CD4-positive, CD25-positive, alpha-beta regulatory T cell (primary cell): ENCODE measurements at regions not wholly inside any gene's neighbourhood (a gene's known extent, or its start where the extent isn't known, plus 50 kb on each side); places are given as distances from the start of the nearest gene placed in this dataset.

Experiments
- ATAC-seq, 2 donors: fragments of 150-1000 bp; cut with Tn5 transposase; one replicate each; pipeline ENCODE4 v1.10.0; 2021; ENCODE audit warnings: low read depth in 2 of 2, moderate number of reproducible peaks in 2 of 2, moderate library complexity in 1 of 2
- DNase-seq, 3 donors: peaks; one replicate each; pipeline versions ENCODE4 v3.0.0 to v3.0.0-alpha.2; 2012 to 2022; ENCODE audit warnings: mixed read lengths in 1 of 3
- H3K27ac ChIP-seq: one replicate; pipeline ENCODE4 v1.7.0; 2013; ENCODE audit warnings: mild to moderate bottlenecking, low read length; ENCODE audit not compliant: insufficient read depth, poor library complexity, severe bottlenecking
- H3K27me3 ChIP-seq: one replicate; pipeline ENCODE4 v1.7.0; 2013; ENCODE audit warnings: low read length; ENCODE audit not compliant: control insufficient read depth, insufficient read depth
- H3K36me3 ChIP-seq: one replicate; pipeline ENCODE4 v1.7.0; 2013; ENCODE audit warnings: mild to moderate bottlenecking, low read length, moderate library complexity; ENCODE audit not compliant: control insufficient read depth, insufficient read depth
- H3K4me1 ChIP-seq: 2 replicates; pipeline ENCODE4 v1.7.0; 2013; ENCODE audit warnings: mild to moderate bottlenecking, low read length; ENCODE audit not compliant: insufficient read depth, control insufficient read depth, poor library complexity, severe bottlenecking
- H3K4me3 ChIP-seq: one replicate; pipeline ENCODE4 v1.7.0; 2013; ENCODE audit warnings: low read depth, mild to moderate bottlenecking, low read length, moderate library complexity
- H3K9me3 ChIP-seq, 2 experiments: 1 replicate in 1 of 2; 2 replicates in 1 of 2; pipeline ENCODE4 v1.7.0; 2013; ENCODE audit warnings: low read length in 2 of 2, mild to moderate bottlenecking in 1 of 2, moderate library complexity in 1 of 2; ENCODE audit not compliant: control insufficient read depth in 2 of 2
- H3K27ac Mint-ChIP-seq, 3 donors: one replicate each; pipeline ENCODE4 v1.8.0; 2020 to 2022; ENCODE audit warnings: mild to moderate bottlenecking in 3 of 3, mixed read lengths in 3 of 3, moderate library complexity in 2 of 3
- H3K27me3 Mint-ChIP-seq: one replicate; pipeline ENCODE4 v1.8.0; 2022; ENCODE audit warnings: mild to moderate bottlenecking, mixed read lengths
- H3K36me3 Mint-ChIP-seq: one replicate; pipeline ENCODE4 v1.8.0; 2020; ENCODE audit warnings: mixed read lengths
- H3K4me1 Mint-ChIP-seq, 4 donors: one replicate each; pipeline ENCODE4 v1.8.0; 2020 to 2022; ENCODE audit warnings: mixed read lengths in 4 of 4, mild to moderate bottlenecking in 1 of 4
- H3K4me3 Mint-ChIP-seq, 4 donors: one replicate each; pipeline ENCODE4 v1.8.0; 2020 to 2022; ENCODE audit warnings: mild to moderate bottlenecking in 4 of 4, mixed read lengths in 4 of 4, moderate library complexity in 3 of 4
- H3K9me3 Mint-ChIP-seq, 7 donors: one replicate each; pipeline ENCODE4 v1.8.0; 2020 to 2022; ENCODE audit warnings: mixed read lengths in 7 of 7, mild to moderate bottlenecking in 3 of 7, moderate library complexity in 2 of 7

DNA sequence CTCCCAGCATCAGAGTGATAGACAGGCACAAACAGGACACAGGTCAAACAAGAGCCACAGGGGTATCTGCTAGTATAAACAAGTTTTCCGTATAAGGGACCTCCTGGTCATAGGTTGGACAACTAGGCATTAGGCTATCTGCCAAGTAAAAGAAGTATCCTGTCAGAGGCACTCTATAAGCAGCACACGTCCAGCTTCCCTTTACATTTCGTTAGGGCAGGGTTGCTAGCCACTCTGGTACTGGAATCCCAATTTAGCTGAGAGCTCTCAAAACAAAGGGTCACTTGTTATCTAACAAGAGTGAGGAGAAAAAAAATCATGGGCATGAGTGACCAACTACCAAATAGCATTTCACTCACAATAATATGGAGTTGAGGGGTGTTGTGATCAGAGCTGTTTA, 780.7 kb upstream of the DIAPH2 start:
- no peaks in the 10 kb centered on the region for H3K27me3 Mint-ChIP-seq

DNA sequence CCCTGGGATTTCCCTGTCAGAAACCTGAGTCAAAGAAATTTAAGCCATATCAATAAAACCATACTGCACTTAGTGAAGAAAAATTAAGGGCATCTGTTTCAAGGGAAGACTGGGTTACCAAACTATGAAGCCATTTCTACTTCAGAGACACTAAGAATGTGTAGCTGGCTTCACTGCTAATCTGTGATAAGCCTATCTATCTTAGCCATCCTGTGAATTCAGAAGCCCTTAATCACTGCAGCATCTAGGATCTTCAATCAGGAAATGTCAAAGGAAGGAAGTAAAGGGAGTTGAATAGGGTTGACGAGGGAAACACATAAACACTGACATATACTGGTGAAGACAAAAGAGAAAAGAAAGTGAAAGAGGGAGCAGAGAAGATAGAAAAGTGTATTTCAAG, 777.6 kb upstream of the DIAPH2 start:
- peaks cover 0 to 4% (median 0%) of the 10 kb centered on the region in 7 donors for H3K9me3 Mint-ChIP-seq
- H3K36me3 Mint-ChIP-seq: no peaks in the 10 kb centered on the region
- H3K4me3 ChIP-seq: no peak overlapping the region
- H3K27ac Mint-ChIP-seq: no peak overlapping the region
- H3K27me3 Mint-ChIP-seq: no peaks in the 10 kb centered on the region
- DNase-seq: no peak
- H3K27me3 ChIP-seq: no peaks in the 10 kb centered on the region
- H3K9me3 ChIP-seq: no peaks in the 10 kb centered on the region
- no peaks in the 10 kb centered on the region for H3K4me1 ChIP-seq
- H3K4me1 Mint-ChIP-seq: no peaks in the 10 kb centered on the region
- H3K27ac ChIP-seq: no peak overlapping the region
- no peaks in the 10 kb centered on the region for H3K36me3 ChIP-seq
- ATAC-seq: no peak
- no peak overlapping the region for H3K4me3 Mint-ChIP-seq

More for the DNA sequence above, 780.7 kb upstream of the DIAPH2 start:
- Histone ChIP-seq H3K9me3 (no peaks in the 10 kb centered on the region), H3K36me3 (no peaks in the 10 kb centered on the region), H3K27me3 (no peaks in the 10 kb centered on the region), H3K4me3 (no peak overlapping the region), H3K27ac (no peak overlapping the region), H3K4me1 (no peaks in the 10 kb centered on the region)
- Mint-ChIP-seq H3K9me3 (peaks cover 0 to 3% (median 0%) of the 10 kb centered on the region in 7 donors), H3K27ac (no peak overlapping the region), H3K4me1 (no peaks in the 10 kb centered on the region), H3K4me3 (no peak overlapping the region), H3K36me3 (no peaks in the 10 kb centered on the region)
- no peak for ATAC-seq
- DNase-seq: no peak

DNA sequence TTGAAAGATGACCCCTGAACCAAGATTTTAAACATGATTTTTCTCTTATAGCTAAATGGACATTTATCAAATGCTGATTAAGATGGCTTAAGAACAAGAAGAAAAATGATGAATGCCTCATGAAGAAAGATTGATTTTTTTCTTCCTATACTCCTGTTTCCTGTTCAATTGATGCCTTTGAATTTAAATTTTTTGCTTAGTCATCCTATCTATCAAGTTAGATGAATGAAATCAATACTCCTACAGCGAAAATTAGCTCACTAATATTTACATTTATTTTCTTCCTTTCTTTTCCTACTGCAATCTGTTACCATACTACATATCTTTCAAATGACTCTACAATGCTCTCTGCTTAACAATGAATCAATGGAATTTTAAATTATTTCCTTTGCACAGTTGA, 773.6 kb upstream of the DIAPH2 start:
- Mint-ChIP-seq H3K27ac (no peak overlapping the region), H3K9me3 (peaks cover 0 to 4% (median 0%) of the 10 kb centered on the region in 7 donors), H3K36me3 (no peaks in the 10 kb centered on the region), H3K4me1 (no peaks in the 10 kb centered on the region), H3K4me3 (no peak overlapping the region), H3K27me3 (no peaks in the 10 kb centered on the region)
- DNase-seq (no peak), ATAC-seq (no peak)
- H3K27ac ChIP-seq: no peak overlapping the region
- H3K4me1 ChIP-seq: no peaks in the 10 kb centered on the region
- H3K4me3 ChIP-seq: no peak overlapping the region
- no peaks in the 10 kb centered on the region for H3K9me3 ChIP-seq
- H3K36me3 ChIP-seq: no peaks in the 10 kb centered on the region
- H3K27me3 ChIP-seq: no peaks in the 10 kb centered on the region

DNA sequence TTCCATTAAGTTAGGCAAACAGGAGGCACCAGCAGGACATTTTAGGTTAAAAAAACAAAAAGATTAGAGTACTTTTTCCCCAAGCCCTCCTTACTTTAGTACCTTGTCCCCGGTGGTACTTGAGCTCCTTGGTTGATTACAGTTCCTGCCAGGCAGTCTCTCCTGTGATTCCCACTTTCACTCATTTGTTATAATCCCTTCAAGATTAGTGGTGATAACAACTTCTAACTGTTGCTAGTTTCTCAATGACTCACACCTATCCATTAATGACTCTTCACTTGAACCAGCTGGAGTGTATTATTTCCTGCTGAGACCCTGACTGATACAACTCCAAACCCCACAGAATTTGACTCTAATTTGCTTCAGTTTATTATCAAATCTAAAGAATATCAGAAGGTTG, 765.0 kb upstream of the DIAPH2 start:
- H3K4me1 Mint-ChIP-seq: no peaks in the 10 kb centered on the region
- H3K27ac Mint-ChIP-seq: no peak overlapping the region
- no peaks in the 10 kb centered on the region for H3K27me3 Mint-ChIP-seq
- Histone ChIP-seq H3K4me1 (no peaks in the 10 kb centered on the region), H3K36me3 (no peaks in the 10 kb centered on the region), H3K4me3 (no peak overlapping the region), H3K9me3 (no peaks in the 10 kb centered on the region), H3K27ac (no peak overlapping the region), H3K27me3 (no peaks in the 10 kb centered on the region)
- H3K9me3 Mint-ChIP-seq: peaks cover 0 to 3% (median 0%) of the 10 kb centered on the region in 7 donors
- DNase-seq (no peak), ATAC-seq (no peak)
- no peaks in the 10 kb centered on the region for H3K36me3 Mint-ChIP-seq
- H3K4me3 Mint-ChIP-seq: no peak overlapping the region

DNA sequence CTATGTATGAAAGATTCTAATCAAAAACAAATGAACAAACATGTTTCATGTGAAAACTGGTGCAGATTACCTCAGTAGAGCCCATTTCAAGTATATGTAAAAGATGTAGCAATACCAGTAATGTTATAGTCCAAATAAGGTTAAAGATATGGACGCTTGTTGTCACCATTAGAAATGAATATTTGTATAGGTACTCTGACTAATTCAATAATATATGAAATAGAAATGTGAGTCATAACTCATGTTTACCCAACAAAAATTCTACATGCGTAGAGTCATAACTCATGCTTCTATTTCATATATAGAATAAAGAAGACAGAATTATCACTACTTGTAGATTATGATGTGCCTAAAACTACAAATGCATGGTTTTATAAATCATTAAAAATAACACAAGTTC, 739.1 kb upstream of the DIAPH2 start:
- no peaks in the 10 kb centered on the region for H3K9me3 ChIP-seq
- H3K27me3 ChIP-seq: no peaks in the 10 kb centered on the region
- no peaks in the 10 kb centered on the region for H3K36me3 ChIP-seq
- Mint-ChIP-seq H3K27me3 (no peaks in the 10 kb centered on the region), H3K4me1 (no peaks in the 10 kb centered on the region), H3K27ac (no peak overlapping the region), H3K9me3 (peaks cover 0 to 6% (median 0%) of the 10 kb centered on the region in 7 donors), H3K4me3 (no peak overlapping the region), H3K36me3 (no peaks in the 10 kb centered on the region)
- no peak overlapping the region for H3K4me3 ChIP-seq
- H3K4me1 ChIP-seq: no peaks in the 10 kb centered on the region
- no peak for ATAC-seq
- no peak for DNase-seq
- no peak overlapping the region for H3K27ac ChIP-seq

DNA sequence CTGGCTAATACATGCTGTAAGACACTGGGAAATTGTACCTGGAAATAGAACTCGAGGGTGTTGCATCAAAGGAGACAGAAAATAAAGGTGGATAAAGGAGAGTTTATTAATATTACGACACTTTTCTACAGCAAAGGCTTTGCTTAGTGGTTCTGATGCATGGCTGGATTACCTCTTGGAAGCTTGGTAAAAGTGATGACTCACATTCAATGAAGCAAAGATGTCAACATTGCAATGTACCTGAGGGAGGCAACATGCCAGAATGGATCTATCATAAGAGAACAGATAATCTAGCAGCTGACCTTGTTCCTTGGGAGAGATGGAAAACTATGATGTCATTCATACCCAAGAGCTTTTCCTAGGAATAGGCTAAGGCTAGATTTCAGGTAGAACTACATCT, 735.1 kb upstream of the DIAPH2 start:
- no peaks in the 10 kb centered on the region for H3K36me3 ChIP-seq
- H3K9me3 ChIP-seq: no peaks in the 10 kb centered on the region
- H3K27ac ChIP-seq: no peak overlapping the region
- H3K4me1 Mint-ChIP-seq: no peaks in the 10 kb centered on the region
- H3K4me3 Mint-ChIP-seq: no peak overlapping the region
- no peak overlapping the region for H3K27ac Mint-ChIP-seq
- peaks cover 0 to 6% (median 0%) of the 10 kb centered on the region in 7 donors for H3K9me3 Mint-ChIP-seq
- no peaks in the 10 kb centered on the region for H3K27me3 ChIP-seq
- DNase-seq (no peak), ATAC-seq (no peak)
- no peaks in the 10 kb centered on the region for H3K27me3 Mint-ChIP-seq
- no peaks in the 10 kb centered on the region for H3K36me3 Mint-ChIP-seq
- H3K4me1 ChIP-seq: no peaks in the 10 kb centered on the region
- H3K4me3 ChIP-seq: no peak overlapping the region

DNA sequence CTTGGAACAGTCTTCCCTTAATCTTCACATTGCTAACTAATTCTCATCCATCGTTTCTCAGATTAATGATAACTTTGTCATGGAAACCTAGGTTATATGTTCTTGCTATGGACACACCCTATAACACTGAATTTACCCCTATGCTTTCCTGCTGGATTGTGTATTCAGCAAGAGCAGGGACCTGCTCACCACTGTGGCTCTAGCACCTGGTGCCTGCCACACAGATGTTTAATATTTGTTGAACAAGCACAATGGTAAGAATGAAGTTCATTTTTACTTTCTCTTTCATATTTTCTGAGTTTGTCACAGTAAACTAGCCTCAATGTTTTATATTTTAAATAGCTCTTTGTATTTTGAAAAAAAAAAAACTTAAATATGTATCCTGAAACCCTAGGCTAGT, 734.0 kb upstream of the DIAPH2 start:
- H3K9me3 Mint-ChIP-seq: peaks cover 0 to 6% (median 0%) of the 10 kb centered on the region in 7 donors
- H3K36me3 Mint-ChIP-seq: no peaks in the 10 kb centered on the region
- H3K36me3 ChIP-seq: no peaks in the 10 kb centered on the region
- H3K4me3 Mint-ChIP-seq: no peak overlapping the region
- H3K27me3 Mint-ChIP-seq: no peaks in the 10 kb centered on the region
- no peaks in the 10 kb centered on the region for H3K4me1 ChIP-seq
- DNase-seq: no peak
- no peaks in the 10 kb centered on the region for H3K9me3 ChIP-seq
- ATAC-seq: no peak
- no peaks in the 10 kb centered on the region for H3K4me1 Mint-ChIP-seq
- H3K4me3 ChIP-seq: no peak overlapping the region
- peak overlapping the region in 1 of 3 donors; percentile 66 for H3K27ac Mint-ChIP-seq
- H3K27ac ChIP-seq: no peak overlapping the region
- no peaks in the 10 kb centered on the region for H3K27me3 ChIP-seq

DNA sequence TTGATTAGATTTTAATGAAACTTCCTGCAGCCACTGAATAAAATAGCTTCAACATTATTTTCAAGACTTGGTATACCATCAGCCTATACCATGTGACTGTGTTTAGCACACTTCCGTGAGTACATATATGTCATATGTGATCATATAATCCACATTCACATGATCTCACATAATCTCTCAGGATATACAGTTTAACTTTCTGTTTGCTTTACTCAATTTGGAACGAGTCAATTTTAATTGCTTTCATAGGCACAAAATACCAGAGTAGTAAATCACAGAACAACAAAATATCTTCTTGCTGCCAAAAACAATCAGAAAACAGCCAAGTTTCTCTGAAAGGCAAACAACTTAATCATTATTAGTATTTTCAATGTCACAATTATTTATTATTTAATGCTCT, 731.1 kb upstream of the DIAPH2 start:
- no peaks in the 10 kb centered on the region for H3K36me3 ChIP-seq
- H3K27ac ChIP-seq: no peak overlapping the region
- no peaks in the 10 kb centered on the region for H3K9me3 ChIP-seq
- no peaks in the 10 kb centered on the region for H3K27me3 ChIP-seq
- H3K9me3 Mint-ChIP-seq: peaks cover 0 to 6% (median 1%) of the 10 kb centered on the region in 7 donors
- no peak overlapping the region for H3K4me3 Mint-ChIP-seq
- H3K4me1 Mint-ChIP-seq: no peaks in the 10 kb centered on the region
- no peaks in the 10 kb centered on the region for H3K27me3 Mint-ChIP-seq
- no peaks in the 10 kb centered on the region for H3K36me3 Mint-ChIP-seq
- no peak for DNase-seq
- H3K27ac Mint-ChIP-seq: no peak overlapping the region
- no peak overlapping the region for H3K4me3 ChIP-seq
- ATAC-seq: no peak
- no peaks in the 10 kb centered on the region for H3K4me1 ChIP-seq
